ENCODE measurements at regions not wholly inside any gene's neighbourhood (a gene's known extent, or its start where the extent isn't known, plus 50 kb on each side); places are given as distances from the start of the nearest gene placed in this dataset.
"Not testable (repeated sequence)": the region's sequence is repeated elsewhere in the genome, so short reads cannot be mapped to it uniquely, and the experiment has no call there.

DNA sequence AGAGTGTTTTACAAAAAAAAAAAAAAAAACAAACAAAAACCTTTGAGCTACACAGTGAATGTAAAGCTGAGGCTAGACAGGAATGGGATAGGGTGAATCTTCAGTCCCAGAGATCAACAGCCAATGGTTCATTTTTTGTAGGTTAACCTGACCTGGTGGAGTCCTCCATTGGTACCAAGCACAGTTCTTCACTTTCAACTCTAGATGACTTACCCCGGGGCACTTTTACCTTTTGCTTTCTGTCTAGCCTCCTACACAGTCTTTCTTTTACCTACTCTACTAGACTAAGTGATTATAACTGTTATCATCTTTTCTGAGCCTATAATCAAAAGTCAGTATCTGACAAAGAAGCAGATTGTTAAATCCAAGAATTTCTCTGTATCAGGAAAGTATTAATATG lies 50.9 kb downstream of the ANXA2R start:
- DNase-seq: no peak

DNA sequence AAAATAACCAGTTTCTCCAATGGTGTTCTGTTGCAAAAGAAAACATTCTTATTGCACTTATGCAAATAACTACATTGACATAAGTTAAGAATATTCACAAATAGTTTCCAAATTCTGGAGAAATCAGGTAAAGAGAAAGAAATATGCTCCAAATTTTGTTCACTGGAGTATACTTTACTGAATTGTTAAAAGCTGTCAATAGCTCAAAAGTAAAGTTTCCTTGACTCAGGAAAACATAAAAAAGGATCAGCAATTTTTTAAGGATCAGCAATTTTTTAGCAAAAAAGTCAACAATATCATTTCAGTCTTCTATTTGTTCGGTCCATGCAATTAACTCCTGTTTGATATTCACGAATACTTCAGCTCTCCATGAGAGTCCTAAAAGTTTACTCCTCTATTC lies 51.6 kb downstream of the ANXA2R start:
- no peak for DNase-seq

DNA sequence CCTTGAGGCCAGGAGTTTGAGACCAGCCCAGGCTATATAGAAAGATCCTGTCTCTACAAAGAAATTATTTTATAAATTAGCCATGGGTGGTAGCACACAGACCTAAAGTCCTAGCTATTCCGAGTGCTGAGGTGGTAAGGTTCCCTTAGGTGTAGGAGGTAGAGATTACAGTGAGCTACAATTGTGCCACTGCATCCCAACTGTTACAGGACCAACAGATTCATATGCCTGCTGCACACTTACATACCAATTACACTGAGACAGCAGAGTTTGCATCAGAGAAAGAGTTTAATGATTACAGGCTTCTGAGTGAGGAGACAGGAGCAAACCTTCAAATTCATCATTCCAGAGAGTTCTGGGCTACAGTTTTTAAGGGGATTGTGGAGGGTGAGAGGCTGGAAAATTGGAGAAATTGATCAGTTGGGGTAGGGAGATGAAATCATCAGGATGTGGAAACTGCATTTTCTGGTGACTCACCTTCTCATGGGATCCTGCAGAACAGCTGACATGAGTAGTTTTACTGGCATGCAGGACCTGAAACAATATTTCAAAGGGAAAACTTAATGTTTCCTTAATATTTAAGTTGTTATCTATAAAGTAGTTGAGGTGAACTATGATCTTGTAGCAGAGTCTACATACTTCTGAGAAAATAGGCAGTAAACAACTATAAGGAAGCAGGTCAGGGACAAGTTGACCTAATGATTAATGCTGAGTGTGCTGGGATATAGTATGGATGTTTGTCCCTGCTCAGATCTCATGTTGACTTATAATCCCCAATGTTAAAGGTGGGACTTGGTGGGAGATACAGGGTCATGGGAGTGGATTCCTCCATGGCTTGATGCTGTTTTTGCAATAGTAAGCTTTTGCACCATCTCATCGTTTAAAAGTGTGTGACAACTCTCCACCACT lies 54.7 kb downstream of the ANXA2R start:
- no peak for DNase-seq

DNA sequence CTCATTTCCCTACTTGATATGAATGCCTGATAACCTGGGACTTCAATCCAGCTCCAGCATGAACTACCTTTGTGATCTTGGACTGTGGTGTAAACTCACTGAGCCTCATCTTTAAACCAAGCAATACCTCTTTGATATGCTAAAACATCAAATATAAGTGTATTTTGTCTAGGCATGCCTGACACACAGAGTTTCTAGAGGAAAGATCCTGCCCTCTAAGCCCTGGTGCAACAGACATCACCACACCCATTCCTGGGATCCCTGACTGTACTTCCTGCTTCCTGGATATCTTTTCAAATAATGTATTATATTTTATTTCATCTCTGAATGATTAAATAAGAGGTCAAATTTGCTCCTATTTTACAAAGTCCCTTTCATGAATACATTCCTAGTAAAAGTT lies 55.8 kb downstream of the ANXA2R start:
- no peak for DNase-seq

DNA sequence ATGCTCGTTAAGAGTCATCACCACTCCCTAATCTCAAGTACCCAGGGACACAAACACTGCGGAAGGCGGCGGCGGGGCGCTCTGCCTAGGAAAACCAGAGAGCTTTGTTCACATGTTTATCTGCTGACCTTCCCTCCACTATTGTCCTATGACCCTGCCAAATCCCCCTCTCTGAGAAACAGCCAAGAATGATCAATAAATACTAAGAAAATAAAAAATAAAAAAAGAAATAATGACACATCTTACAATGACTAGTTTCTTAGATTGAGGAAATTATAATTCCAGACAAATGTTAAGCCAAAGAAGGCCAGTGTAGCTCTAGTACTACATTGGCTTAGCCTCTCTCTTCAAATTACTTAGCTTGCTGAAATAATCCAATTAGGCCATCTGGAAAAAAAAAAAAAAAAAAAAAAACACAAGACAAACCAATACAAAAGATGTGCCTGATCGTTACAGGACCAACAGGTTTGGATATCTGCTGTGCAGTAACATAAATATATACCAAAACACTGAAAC lies 58.0 kb downstream of the ANXA2R start:
- no peak for DNase-seq

DNA sequence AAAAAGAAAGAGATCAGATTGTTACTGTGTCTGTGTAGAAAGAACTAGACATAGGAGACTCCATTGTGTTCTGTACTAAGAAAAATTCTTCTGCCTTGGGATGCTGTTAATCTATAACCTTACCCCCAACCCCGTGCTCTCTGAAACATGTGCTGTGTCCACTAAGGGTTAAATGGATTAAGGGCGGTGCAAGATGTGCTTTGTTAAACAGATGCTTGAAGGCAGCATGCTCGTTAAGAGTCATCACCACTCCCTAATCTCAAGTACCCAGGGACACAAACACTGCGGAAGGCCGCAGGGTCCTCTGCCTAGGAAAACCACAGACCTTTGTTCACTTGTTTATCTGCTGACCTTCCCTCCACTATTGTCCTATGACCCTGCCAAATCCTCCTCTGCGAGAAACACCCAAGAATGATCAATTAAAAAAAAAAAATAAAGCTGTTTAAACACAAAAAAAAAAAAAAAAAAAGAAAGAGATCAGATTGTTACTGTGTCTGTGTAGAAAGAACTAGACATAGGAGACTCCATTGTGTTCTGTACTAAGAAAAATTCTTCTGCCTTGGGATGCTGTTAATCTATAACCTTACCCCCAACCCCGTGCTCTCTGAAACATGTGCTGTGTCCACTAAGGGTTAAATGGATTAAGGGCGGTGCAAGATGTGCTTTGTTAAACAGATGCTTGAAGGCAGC lies 58.6 kb downstream of the ANXA2R start:
- not testable (repeated sequence) for DNase-seq

DNA sequence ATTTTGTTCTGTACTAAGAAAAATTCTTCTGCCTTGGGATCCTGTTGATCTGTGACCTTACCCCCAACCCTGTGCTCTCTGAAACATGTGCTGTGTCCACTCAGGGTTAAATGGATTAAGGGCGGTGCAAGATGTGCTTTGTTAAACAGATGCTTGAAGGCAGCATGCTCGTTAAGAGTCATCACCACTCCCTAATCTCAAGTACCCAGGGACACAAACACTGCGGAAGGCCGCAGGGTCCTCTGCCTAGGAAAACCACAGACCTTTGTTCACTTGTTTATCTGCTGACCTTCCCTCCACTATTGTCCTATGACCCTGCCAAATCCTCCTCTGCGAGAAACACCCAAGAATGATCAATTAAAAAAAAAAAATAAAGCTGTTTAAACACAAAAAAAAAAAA lies 59.1 kb downstream of the ANXA2R start:
- DNase-seq: not testable (repeated sequence)

DNA sequence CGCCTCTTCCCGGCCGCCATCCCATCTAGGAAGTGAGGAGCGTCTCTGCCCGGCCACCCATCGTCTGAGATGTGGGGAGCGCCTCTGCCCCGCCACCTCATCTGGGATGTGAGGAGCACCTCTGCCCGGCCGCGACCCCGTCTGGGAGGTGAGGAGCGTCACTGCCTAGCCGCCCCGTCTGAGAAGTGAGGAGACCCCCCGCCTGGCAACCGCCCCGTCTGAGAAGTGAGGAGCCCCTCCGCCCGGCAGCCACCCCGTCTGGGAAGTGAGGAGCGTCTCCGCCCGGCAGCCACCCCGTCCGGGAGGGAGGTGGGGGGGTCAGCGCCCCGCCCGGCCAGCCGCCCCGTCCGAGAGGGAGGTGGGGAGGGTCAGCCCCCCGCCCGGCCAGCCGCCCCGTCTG lies 59.7 kb downstream of the ANXA2R start:
- not testable (repeated sequence) for DNase-seq

DNA sequence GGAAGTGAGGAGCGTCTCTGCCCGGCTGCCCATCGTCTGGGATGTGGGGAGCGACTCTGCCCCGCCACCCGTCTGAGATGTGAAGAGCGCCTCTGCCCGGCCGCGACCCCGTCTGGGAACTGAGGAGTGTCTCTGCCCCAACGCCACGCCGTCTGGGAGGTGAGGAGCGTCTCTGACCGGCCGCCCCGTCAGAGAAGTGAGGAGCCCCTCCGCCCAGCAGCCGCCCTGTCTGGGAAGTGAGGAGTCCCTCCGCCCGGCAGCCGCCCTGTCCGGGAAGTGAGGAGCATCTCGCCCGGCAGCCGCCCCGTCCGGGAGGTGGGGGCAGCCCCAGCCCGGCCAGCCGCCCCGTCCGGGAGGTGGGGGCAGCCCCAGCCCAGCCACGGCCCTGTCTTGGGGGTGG lies 60.9 kb downstream of the ANXA2R start:
- not testable (repeated sequence) for DNase-seq

DNA sequence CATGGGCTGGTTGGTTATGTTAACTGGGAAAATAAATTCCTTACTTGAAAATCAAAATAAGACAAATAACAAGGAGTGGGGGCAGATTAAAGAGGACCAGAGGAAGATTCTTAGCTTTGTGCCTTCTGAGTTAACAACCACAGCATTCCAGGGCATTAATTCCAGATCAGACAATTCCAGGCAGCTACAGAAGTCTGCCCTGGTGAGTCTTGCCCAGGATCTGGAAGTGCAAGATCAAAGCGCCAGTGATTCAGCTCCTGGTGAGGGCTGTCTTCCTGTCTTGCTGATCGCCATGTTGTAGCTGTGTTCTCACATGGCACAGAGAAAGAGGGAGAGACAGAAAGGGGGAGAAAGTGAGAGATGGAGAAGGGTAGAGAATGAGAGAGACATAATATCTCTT lies 65.6 kb downstream of the ANXA2R start:
- no peak for DNase-seq

DNA sequence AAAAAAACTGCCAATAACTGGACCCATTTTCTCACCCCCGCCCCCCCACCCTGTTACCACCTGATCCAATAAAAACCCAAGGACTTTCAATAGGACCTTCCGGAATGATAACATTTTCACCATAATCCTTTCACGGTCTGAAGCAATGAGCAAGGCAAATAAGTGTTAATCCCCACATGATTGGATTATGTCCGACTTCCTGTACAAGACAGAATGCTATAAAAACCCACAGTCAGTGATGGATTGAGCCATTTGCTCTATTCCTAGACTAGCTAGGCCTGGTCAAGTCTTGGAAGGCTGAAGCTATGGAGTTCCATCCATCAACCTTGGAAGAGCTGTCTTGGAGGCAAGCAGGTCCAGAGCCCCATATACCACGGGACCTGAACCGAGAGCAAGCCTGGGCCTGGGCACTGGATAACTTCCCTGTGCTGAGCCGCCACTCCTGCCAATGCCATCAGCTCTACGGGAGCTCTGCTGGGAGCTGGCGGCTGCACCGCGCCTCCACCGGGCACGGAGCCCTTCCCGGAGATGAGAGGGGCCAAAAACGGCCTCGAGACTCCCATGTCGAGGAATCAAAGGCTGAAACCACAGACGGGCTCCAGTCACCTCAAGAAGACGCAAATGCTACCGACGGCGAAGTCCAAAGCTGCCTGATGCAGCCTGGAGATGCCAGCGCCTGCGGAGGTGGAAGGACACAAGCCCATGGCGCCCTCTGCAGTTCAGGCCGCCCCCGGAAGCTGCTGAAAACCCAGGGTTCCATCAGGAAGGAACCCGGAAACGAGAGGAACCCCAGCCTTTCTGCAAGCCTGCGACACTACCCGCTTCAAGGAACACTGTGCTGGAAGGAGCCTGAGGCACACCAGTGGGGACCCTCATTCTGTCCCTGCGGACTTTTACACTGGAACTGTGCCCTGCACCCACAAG lies 69.2 kb downstream of the ANXA2R start:
- DNase-seq: no peak

DNA sequence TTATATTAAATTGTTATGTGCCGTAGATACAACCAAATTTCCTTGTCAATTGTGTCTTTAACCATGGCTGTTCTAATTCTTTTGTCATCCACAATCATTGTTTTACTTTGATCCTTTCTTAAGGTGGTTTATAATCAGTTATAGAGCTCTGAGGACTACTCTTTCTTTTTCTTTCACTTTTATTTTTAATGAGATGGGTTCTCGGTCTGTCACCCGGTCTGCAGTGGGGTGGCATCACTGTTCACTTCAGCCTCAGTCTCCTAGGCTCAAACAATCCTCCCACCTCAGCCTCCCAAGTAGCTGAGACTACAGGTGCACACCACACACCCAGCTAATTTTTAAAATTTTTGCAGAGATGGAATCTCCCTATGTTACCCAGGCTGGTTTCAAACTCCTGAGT lies 74.2 kb downstream of the ANXA2R start:
- no peak for DNase-seq

DNA sequence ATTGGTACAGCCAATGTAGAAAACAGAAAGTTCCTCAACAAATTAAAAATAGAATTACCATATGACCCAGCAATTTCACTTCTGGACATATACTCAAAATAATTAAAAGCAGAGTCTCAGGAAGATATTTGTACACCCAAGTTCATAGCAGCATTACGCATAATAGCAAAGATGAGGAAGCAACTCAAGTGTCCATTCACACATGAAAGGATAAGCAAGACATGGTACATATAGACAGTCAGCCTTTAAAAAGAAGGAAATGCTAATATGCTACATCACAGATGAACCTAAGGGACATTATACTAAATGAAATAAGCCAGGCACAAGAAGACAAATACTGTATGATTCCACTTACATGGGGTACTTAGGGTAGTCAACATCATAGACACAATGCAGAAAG lies 76.7 kb downstream of the ANXA2R start:
- DNase-seq: no peak

DNA sequence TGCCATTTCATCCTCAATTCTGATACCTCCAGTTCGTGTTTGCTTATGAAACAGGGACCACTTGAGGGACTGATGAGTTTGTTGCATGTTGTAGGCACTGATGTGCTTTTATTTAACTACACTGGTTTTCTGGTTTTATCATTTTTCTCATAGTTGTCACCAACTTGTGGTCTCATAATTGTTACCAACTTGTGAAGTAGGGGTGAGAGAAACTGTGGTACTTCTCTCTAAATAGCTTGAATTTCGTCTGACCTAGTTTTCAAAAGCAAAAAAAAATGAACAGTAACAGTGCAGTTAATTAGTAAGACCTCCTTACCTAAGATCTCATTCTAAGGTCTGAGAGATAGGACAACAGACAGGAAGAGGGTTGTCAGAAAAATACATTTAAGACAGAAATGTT lies 78.0 kb downstream of the ANXA2R start:
- no peak for DNase-seq

DNA sequence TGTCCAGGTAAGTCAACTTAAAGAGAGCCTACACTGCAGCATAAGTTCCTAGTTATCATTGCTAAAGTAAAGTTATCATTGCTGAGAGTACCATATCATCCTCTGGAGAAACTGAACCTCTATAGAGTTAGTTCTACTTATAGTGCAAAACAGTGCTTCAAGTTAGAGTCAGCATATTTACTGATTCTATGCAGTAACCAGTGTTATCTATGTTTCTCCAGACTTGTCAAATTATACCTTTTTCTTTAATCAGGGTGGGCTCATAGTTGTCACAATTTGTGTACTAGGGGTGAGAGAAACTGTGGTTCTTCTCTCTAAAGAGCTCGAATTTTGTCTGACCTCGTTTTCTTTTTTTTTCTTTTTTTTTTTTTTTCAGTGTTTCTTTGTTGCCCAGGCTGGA lies 79.6 kb downstream of the ANXA2R start:
- DNase-seq: no peak

DNA sequence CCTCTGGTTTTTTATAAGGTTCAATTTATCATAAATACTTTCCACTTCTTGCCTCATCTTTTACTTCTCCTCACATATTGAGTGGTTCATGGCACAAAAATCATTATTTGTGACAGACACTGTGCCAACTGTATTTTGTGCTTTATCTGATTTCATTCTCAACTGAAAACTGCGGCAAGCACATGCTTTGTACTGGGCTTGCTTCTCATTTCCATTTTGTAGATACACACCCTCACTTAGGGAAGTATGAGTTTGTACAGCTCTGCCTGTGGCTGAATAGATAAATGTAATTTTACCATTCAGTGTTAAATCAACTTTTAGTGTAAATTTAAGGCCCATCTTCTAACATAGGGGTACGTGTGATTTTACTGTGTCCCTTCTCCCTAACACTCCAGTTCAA lies 83.6 kb downstream of the ANXA2R start:
- no peak for DNase-seq

DNA sequence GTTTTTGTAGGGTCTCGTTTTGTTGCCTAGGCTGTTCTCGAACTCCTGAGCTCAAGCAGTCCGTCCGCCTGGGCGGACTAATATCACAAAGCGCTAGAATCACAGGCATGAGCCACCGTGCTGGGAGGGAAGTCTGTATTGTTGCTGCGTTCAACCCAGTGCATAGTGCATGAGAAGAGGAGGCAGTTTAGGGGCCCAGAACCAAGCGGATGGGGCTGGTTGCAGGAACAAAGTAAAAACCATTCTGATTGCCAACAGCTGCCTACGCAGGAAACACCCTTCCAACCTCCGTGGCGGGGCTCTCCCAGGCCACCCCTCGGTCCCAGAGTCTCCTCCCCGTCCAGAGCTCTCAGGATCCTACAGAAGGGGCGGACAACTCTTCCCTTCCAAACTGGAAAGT lies 87.1 kb downstream of the ANXA2R start:
- DNase-seq: no peak

DNA sequence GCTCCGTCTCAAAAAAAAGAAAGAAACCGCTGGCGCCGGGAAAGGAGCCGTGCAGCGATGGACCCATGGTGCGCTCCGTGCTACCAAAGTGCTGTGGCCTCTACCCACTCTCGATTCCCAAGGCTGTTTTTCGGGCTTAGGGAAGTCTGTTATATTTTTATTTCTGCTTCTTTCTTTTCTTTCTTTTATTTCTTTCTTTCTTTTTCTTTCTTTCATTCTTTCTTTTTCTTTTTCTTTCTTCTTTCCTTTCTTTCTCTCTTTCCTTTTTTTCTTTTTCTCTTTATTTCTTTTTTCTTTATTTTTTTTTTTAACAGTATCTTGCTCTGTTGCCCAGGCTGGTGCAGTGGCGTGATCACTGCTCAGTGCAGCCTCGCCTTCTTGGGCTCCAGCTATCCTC lies 87.5 kb downstream of the ANXA2R start:
- DNase-seq: peak in 1 of 5 donors; percentile 12

DNA sequence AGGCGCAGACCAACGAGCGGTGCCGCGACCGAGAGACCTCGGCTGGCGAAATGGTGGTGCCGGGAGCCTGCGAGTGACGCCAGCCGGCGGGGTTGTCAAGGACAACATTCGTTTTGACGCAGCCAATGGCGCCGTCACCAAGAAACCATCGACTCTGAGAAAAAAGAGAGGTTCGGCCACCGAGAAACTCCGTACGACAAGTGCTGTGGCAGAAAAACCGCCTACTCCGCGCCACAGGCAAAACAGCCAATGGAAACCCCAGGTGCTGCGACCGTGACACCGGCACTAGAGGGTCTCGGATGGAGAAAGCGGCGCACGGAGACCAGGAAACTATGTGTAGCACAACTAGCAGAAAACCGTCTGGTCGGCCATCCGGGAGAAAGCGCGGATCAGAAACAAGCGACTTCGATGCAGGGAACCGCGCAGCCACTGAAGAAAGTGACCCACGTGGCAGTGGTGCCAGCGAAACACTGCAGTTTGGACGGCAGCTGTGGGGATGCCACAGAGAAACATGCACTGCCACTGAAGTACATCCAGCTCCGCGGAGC lies 88.8 kb downstream of the ANXA2R start:
- DNase-seq: peak; percentile 53 to 86 (median 73)

DNA sequence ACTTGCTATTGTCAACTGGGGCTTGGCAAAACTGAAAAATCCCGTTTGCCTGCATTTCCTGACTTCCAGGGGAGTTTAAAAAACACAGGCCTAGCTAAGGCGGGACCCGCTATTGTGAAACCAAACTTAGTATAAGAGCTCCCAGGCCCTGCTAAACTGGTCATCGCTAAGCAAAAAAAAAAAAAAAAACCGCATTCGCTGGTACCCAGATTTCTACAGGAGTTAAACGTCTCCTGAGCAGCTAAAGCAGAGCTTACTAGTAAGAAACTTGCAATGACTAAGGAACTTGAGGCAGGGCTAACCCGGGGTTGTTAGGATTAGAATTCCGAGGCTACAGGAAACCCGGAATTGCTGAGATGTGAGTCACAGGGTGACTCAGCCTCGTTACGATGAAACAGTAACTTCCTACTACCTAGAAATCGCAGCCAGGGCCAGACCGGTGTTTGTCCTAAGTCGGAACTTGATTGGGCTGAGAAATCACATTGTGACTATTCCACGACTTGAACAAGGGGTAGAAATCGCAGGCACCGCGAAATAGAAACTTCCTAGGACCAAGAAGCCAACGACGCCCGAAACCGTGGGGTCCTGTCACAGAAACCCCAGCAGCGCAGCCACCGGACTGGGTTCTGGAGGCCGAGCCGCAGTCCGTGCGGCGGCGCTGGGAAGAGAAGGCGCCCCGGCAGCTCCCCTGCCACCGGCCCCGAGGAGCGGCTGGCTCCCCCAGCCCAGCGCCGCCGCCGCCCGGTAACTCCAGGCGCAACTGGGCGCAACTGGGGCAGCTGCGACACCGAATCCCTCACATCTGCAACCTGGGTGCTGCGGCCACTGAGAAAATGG lies 89.4 kb downstream of the ANXA2R start:
- DNase-seq: peak; percentile 23 to 88 (median 47)

DNA sequence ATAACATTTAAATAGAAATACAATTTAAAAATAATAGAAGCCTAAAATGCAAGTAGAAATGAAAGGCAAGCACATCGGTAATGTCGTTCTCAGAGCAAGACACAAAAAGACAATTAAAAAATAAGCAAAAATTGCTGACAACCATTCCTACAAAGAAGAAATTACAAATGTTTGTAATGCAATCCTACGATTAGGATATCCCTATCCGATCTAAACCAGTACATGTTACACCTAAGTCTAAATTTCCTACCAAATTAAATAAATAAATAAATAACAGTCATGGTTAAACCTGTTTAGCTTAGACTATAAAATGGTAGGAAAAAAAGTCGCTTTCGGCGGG lies 90.0 kb downstream of the ANXA2R start:
- DNase-seq: no peak
